SU-DHL-6 (cell line): ENCODE measurements at regions not wholly inside any gene's neighbourhood (a gene's known extent, or its start where the extent isn't known, plus 50 kb on each side); places are given as distances from the start of the nearest gene placed in this dataset.

Experiments
- CTCF ChIP-seq: fragments of 200-600 bp; sonication (generic); IDR thresholded peaks from one replicate; pipeline ENCODE4 v1.5.1; 2017; ENCODE audit warnings: antibody characterized with exemption, mild to moderate bottlenecking, low read length, moderate library complexity; ENCODE audit not compliant: insufficient read depth, poor library complexity, severe bottlenecking
- EZH2phosphoT487 ChIP-seq: fragments of 200-600 bp; sonication (generic), shearing (Covaris generic); conservative IDR thresholded peaks from 2 replicates; pipeline ENCODE4 v1.6.1; 2018; ENCODE audit warnings: mild to moderate bottlenecking, antibody characterized with exemption, low read length, moderate library complexity, mixed read lengths

- TF ChIP-seq CTCF = no peak
- TF ChIP-seq EZH2phosphoT487 = no peak
These were observed 132.1 kb upstream of the SALL4 start for GRCh38 chr20:51934301-51935002.
